ENCODE measurements at regions not wholly inside any gene's neighbourhood (a gene's known extent, or its start where the extent isn't known, plus 50 kb on each side); places are given as distances from the start of the nearest gene placed in this dataset.

DNA sequence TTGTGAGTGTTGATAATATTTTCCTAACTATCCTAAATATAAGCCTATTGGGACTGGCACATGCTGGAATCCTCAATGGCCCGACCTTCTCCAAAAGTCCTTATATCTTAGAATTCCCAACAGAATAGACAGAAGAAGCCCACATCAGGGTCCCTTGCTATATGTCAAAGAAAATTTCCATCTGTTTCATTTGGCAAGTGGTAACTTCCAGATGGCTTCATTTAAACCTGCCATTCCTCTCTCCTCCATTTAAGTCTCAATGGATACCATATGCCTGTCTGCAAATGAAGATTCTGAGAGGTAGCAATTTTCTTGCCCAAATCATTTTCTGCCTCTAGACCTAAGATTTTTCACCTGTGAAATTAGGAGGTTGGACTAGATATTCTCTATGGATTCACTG, 73.1 kb upstream of the KCNA4 start:
- no peak overlapping the region for H3K27ac ChIP-seq
- H3K4me1 ChIP-seq: no peaks in the 10 kb centered on the region
- FAIRE-seq (no peak), DNase-seq (ENCODE audit: low read depth in 1 of 2, low spot score in 1 of 2) (no peak), ATAC-seq (no peak)
- no peaks in the 10 kb centered on the region for H3K9me3 ChIP-seq
- no peak overlapping the region for H3K4me2 ChIP-seq
- 0% methylated on average over 1 of the region's 1 CpG for WGBS (ENCODE audit: missing lambda C conversion rate)
- ChIA-PET POLR2A (no interaction called here), CTCF (no interaction called here)
- no peak for TF ChIP-seq EHMT2 (IDR thresholded peaks at IDR 0.05; ENCODE audit: low read depth)
- TF ChIP-seq, protein P1, sequence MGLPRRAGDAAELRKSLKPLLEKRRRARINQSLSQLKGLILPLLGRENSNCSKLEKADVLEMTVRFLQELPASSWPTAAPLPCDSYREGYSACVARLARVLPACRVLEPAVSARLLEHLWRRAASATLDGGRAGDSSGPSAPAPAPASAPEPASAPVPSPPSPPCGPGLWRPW (IDR thresholded peaks at IDR 0.05): no peak
- TF ChIP-seq FOXS1 (CRISPR knock-in tag; IDR thresholded peaks at IDR 0.05): no peak
- TF ChIP-seq ESRRA (IDR thresholded peaks at IDR 0.05; ENCODE audit: borderline replicate concordance, low read length): no peak
- TF ChIP-seq, protein P2, sequence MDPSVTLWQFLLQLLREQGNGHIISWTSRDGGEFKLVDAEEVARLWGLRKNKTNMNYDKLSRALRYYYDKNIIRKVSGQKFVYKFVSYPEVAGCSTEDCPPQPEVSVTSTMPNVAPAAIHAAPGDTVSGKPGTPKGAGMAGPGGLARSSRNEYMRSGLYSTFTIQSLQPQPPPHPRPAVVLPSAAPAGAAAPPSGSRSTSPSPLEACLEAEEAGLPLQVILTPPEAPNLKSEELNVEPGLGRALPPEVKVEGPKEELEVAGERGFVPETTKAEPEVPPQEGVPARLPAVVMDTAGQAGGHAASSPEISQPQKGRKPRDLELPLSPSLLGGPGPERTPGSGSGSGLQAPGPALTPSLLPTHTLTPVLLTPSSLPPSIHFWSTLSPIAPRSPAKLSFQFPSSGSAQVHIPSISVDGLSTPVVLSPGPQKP (IDR thresholded peaks at IDR 0.05; ENCODE audit: low read depth, low read length): no peak
- TF ChIP-seq, protein P3, sequence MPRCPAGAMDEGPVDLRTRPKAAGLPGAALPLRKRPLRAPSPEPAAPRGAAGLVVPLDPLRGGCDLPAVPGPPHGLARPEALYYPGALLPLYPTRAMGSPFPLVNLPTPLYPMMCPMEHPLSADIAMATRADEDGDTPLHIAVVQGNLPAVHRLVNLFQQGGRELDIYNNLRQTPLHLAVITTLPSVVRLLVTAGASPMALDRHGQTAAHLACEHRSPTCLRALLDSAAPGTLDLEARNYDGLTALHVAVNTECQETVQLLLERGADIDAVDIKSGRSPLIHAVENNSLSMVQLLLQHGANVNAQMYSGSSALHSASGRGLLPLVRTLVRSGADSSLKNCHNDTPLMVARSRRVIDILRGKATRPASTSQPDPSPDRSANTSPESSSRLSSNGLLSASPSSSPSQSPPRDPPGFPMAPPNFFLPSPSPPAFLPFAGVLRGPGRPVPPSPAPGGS (IDR thresholded peaks at IDR 0.05): no peak
- TF ChIP-seq CEBPB (IDR thresholded peaks at IDR 0.05): no peak
- no peak for TF ChIP-seq RFX5 (IDR thresholded peaks at IDR 0.05)
- TF ChIP-seq JUNB (IDR thresholded peaks at IDR 0.05): no peak
- no peak for TF ChIP-seq SMC3 (IDR thresholded peaks at IDR 0.05)
- H3K4me3 ChIP-seq: no peak overlapping the region

DNA sequence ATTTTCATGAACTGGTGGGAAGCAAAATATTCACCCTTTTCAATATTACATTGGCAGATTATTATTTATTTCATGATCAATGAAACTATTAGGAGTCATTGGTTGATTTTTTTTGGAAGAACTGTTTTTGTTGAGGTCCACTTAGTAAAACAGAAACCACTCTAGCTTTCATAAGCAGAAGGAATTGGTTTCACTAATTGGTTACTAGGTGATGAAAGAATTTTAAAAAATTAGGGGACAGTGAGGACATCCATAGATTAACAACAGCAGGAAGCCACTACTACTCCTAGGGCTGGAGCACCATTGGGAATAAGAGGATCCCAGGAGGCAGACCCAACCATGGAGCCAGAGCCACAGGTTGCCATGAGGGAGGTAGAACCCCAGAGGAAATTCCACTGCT, 74.4 kb upstream of the KCNA4 start:
- no peak overlapping the region for H3K4me3 ChIP-seq
- CTCF ChIA-PET: no interaction called here
- no peaks in the 10 kb centered on the region for H3K4me1 ChIP-seq
- no peaks in the 10 kb centered on the region for H3K9me3 ChIP-seq
- FAIRE-seq (no peak), ATAC-seq (no peak), DNase-seq (ENCODE audit: low read depth in 1 of 2, low spot score in 1 of 2) (no peak)
- no peak overlapping the region for H3K27ac ChIP-seq
- TF ChIP-seq TFCP2L1 (CRISPR knock-in tag; IDR thresholded peaks at IDR 0.05) (no peak), CHD2 (IDR thresholded peaks at IDR 0.05; ENCODE audit: low read length, partially characterized antibody) (no peak), MAZ (IDR thresholded peaks at IDR 0.05; ENCODE audit: borderline replicate concordance, low read depth, low read length) (no peak), MYC (IDR thresholded peaks at IDR 0.05; ENCODE audit: borderline replicate concordance, low read length) (no peak), KDM5A (IDR thresholded peaks at IDR 0.05) (no peak), SMC3 (IDR thresholded peaks at IDR 0.05) (no peak), CBX2 (IDR thresholded peaks at IDR 0.05; ENCODE audit: borderline replicate concordance, low read depth) (no peak), RNF2 (IDR thresholded peaks at IDR 0.05; ENCODE audit: borderline replicate concordance, low read depth) (no peak), GATA3 (IDR thresholded peaks at IDR 0.05; ENCODE audit: borderline replicate concordance) (no peak), HDAC2 (IDR thresholded peaks at IDR 0.05) (no peak), NR3C1 (IDR thresholded peaks at IDR 0.05) (no peak)
- TF ChIP-seq, protein P4, sequence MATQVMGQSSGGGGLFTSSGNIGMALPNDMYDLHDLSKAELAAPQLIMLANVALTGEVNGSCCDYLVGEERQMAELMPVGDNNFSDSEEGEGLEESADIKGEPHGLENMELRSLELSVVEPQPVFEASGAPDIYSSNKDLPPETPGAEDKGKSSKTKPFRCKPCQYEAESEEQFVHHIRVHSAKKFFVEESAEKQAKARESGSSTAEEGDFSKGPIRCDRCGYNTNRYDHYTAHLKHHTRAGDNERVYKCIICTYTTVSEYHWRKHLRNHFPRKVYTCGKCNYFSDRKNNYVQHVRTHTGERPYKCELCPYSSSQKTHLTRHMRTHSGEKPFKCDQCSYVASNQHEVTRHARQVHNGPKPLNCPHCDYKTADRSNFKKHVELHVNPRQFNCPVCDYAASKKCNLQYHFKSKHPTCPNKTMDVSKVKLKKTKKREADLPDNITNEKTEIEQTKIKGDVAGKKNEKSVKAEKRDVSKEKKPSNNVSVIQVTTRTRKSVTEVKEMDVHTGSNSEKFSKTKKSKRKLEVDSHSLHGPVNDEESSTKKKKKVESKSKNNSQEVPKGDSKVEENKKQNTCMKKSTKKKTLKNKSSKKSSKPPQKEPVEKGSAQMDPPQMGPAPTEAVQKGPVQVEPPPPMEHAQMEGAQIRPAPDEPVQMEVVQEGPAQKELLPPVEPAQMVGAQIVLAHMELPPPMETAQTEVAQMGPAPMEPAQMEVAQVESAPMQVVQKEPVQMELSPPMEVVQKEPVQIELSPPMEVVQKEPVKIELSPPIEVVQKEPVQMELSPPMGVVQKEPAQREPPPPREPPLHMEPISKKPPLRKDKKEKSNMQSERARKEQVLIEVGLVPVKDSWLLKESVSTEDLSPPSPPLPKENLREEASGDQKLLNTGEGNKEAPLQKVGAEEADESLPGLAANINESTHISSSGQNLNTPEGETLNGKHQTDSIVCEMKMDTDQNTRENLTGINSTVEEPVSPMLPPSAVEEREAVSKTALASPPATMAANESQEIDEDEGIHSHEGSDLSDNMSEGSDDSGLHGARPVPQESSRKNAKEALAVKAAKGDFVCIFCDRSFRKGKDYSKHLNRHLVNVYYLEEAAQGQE (IDR thresholded peaks at IDR 0.05): no peak
- TF ChIP-seq, protein P5, sequence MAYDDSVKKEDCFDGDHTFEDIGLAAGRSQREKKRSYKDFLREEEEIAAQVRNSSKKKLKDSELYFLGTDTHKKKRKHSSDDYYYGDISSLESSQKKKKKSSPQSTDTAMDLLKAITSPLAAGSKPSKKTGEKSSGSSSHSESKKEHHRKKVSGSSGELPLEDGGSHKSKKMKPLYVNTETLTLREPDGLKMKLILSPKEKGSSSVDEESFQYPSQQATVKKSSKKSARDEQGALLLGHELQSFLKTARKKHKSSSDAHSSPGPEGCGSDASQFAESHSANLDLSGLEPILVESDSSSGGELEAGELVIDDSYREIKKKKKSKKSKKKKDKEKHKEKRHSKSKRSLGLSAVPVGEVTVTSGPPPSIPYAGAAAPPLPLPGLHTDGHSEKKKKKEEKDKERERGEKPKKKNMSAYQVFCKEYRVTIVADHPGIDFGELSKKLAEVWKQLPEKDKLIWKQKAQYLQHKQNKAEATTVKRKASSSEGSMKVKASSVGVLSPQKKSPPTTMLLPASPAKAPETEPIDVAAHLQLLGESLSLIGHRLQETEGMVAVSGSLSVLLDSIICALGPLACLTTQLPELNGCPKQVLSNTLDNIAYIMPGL (CRISPR knock-in tag; IDR thresholded peaks at IDR 0.05; ENCODE audit: borderline replicate concordance): no peak
- H3K4me2 ChIP-seq: no peak overlapping the region
- POLR2A ChIA-PET: no interaction called here

Measured in A549 (cell line).